Activated naive CD8-positive, alpha-beta T cell treated with anti-CD3 and anti-CD28 coated beads, Interleukin-2, amount 50 U/mL, for 16 hours (primary cell): ENCODE measurements at regions not wholly inside any gene's neighbourhood (a gene's known extent, or its start where the extent isn't known, plus 50 kb on each side); places are given as distances from the start of the nearest gene placed in this dataset.

Experiments
- DNase-seq: peaks from one replicate; pipeline ENCODE4 v3.0.0-alpha.2; 2020; ENCODE audit warnings: low read depth, low spot score

DNA sequence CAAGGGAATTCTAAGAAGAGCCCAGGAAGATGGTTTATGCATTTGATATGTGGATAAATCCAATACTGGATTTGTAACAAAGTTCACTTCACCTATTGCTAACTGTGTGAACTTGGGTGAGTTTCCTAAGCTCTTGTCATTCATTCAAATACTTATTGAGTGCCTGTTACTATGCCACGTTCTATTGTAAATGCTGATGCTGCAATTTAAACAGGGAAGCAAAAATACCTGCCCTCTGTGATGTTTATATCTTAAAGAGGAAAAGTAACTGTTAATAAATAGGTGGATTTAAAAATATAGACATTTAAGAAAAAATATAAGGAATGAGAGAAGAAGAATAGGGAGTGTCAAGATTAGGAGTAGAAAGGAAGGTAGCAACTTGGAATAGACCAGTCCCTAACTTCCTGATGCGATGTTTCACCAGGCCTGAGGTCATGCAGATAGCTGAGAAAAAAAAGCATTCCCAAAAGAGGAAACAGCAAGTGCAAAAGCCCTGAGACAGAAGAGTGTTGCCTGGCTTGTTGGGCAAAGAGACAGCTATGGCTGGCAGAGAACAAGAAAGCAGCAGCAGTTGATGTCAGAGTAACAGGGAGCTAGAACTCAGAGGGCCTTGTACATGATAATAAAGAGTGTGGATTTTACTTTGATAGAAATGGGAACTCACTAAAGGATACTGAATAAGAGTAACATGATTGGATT, 54.3 kb upstream of the TCF21 start:
- no peak for DNase-seq

DNA sequence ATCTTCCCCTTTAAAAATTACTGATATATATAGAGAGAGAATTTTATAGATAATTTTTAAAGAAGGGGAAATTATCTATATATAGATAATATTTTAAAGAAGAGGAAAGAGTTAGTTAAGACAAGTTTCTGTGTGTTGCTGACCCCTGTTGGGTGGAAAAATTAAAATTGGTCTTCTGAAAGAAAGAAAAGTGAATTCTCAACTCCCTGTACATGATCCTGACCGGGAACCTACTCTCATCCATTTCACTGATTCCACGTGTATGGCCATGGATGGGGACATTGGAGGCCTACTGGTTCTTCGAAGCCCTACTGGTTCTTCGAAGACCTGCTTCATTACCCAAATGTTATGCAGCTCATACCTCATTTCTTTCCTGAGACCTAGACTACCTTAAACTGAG, 53.0 kb upstream of the TCF21 start:
- no peak for DNase-seq

DNA sequence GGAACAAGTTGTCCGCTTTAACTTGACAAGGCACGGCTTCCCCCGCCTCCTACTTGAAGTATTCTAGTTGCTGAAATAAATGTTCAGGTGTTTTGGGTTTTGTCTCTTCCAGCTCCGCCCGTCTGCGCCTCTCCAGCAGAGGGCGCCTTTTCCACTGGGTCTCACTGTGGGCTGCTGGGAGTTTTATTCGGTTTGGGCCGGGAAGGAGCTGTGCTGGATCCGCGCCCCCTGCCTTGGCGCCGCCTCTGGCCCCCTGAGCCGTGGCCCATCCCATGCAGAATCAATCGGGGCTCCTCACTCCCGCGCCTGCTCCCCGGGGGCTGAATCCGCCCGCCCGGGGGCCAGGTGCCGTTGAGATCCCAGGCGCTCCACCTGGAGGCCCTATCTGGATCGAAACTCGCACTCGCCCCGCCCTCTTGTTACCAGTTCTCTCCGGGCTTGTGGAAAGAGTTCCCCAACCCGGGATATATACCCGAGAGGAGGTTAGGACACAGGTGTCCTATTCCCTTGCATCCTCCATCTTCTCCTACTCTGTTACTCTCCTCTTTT, 51.0 kb upstream of the TCF21 start:
- peak; percentile 21 for DNase-seq
